HPDE6-E6E7 (cell line): ENCODE measurements at regions not wholly inside any gene's neighbourhood (a gene's known extent, or its start where the extent isn't known, plus 50 kb on each side); places are given as distances from the start of the nearest gene placed in this dataset.

ENCODE experiments used
- DNase-seq: peaks from one replicate; pipeline ENCODE4 v3.0.0; 2011; ENCODE audit warnings: missing footprints; ENCODE audit errors: extremely low spot score

DNA sequence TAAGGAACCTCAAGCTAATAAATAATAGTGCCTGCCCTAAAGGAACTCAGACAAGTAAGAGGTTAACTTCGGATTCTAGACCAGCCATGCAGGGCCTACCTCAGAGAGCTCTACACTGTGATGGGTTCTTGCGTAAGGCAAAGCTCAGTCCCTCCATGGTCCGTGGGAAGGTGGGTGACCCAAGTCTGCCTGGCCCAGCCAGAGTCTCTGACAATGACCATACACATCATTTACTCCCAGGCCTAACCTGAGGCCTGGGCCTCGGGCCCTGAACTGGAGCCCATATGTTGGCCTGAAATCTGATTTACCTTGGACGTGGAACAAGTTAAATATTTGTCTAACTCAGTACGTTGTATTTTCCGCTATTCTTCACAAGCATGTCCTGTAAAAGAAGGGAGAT is 55.1 kb downstream of the TMEM174 start:
- DNase-seq: no peak
